ENCODE measurements at regions not wholly inside any gene's neighbourhood (a gene's known extent, or its start where the extent isn't known, plus 50 kb on each side); places are given as distances from the start of the nearest gene placed in this dataset.

DNA sequence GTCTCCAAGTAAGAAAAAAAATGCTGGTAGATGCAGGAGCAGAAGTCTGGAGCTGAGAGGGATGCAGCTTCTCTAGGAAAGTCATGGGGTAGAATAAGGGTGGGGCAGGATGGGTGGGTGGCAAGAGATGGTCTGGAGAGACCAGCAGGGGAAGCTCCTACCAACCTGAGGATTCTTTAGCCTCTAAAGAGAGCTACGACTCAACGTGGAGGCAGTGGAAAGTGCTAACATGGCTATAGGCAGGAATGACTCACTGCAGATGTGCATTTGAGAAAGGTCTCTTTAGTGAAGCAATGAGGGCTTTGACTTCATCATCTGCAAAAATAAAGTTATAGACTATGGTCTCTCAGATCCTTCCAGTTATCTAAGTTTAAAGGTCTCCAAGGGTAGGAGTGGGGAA lies 722.8 kb upstream of the RAB6C start:
- DNase-seq (ENCODE audit: low read depth) = no peak

GRCh38 chr2:129262934-129263333 lies 716.5 kb upstream of the RAB6C start:
- DNase-seq (ENCODE audit: low read depth) = no peak

- DNase-seq (ENCODE audit: low read depth) = no peak
Measured at GRCh38 chr2:129263939-129264338, 715.5 kb upstream of the RAB6C start.

DNA sequence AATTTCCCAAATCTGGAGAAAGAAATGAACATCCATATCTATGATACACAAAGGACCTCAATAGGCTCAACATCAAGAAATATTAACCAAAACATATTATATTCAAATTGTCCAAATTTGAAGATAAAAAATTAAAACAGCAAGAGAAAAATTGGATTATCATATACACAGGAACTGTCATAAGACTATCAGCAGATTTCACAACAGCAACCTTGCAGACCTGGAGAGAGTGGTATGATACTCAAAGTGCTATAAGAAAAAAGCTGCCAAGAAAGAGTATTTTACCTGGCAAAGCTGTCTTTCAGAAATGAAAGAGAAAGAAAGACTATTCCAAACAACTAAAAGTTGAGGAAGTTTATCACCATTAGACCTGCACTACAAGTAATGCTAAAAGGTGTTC lies 711.9 kb upstream of the RAB6C start:
- no peak for DNase-seq (ENCODE audit: low read depth)

DNA sequence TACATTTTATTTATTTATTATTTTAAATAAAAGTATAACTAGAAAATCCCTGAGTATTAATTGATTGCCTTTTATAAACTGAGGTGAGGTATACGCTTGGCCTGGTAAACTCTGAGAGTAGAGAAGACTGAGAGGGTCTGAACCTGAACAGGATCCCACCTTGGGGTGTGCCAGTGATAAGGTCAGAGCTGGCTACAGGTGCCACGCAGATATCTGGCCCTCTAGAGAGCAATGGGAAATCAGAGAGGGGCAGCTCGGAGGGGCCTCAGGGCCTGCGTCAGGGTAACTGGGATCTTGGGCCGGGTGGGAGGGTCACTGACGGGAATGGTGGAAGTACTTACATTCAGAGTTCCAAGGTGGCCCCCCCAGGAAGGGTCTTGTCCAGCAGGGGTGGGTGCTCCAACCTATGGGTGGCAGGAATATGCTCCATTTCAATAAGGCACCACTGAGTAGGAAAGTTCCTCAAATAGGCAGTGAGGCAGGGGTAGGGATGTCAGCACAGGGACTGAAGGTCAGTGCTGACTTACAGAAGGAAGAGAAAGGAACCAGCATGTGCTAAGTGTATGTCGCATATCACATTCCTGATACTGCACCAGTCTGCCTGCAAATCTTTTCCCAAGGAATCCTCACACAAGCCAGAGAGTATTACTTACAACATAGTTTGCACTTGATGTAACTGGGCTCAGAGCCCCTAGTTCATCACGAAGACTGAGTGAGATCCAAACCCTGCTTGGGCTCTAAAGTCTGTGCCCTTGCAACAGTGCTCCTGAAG lies 706.0 kb upstream of the RAB6C start:
- DNase-seq (ENCODE audit: low read depth) = no peak

DNA sequence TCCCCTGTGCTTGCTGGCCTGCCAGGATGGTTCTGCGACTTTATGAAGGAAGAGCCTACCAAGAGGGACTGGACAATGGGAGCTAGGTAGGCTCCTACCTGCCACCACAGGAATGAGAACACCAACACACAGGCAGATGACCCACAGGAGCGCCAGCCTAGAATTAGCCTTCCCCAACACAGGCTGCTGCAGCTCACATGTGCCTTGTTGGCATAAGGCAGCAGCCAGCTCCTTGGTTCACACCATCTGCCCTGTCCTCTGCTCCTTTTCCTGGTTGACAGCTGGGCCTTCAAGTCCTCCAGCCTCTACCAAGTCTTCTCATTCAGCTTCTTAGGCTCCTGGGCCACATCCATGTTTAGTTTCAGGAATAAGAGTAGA lies 705.4 kb upstream of the RAB6C start:
- no peak for DNase-seq (ENCODE audit: low read depth)

DNA sequence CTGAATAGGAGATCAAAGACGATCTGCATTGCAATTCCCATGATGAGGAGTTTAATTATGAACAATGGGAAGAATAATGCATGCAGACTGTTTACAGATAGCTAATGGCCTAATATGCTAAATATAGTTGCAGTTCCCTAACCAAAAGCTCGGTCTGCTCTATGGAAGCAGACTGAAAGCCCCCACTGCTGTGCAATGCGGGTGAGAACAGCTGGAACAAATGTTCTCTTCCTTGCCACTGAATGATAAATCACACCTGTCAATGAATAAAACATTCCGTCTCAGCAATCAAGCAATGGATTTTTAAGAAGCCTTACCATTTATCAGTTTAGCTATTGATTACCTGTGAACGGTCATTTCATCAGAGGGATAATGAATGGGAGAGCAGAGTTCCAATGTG lies 704.5 kb upstream of the RAB6C start:
- DNase-seq (ENCODE audit: low read depth) = no peak

GRCh38 chr2:129275706-129276105 lies 703.8 kb upstream of the RAB6C start:
- no peak for DNase-seq (ENCODE audit: low read depth)

DNA sequence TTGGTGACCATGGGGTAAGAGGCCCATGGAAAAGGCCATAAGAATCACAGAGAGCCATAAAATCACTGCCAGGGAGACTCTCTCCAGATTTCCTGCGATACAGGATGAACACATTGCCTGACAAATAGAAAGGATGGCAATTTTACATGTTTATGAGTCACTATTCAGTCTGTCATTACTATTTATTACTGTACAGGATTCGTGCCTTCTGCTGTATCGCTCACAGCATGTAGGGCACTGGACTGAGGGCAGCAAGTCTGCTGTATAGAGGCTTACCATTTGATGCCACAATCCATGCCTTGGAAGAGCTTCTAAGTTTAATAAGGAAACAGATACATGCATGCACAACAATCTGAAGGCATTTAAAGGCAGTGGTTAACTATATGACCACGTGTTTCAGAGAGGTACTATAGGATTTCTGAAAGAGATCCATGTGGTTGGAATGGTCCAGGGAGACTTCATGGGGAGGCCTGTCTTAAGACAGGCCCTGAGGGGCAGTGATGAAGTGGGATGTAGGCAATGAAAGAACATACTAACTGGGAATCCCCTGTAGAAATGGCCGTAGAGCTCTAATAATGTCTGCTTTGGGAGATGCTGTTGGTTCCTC lies 702.4 kb upstream of the RAB6C start:
- no peak for DNase-seq (ENCODE audit: low read depth)

- no peak for DNase-seq (ENCODE audit: low read depth)
Measured at GRCh38 chr2:129277585-129277981, 701.9 kb upstream of the RAB6C start.

DNA sequence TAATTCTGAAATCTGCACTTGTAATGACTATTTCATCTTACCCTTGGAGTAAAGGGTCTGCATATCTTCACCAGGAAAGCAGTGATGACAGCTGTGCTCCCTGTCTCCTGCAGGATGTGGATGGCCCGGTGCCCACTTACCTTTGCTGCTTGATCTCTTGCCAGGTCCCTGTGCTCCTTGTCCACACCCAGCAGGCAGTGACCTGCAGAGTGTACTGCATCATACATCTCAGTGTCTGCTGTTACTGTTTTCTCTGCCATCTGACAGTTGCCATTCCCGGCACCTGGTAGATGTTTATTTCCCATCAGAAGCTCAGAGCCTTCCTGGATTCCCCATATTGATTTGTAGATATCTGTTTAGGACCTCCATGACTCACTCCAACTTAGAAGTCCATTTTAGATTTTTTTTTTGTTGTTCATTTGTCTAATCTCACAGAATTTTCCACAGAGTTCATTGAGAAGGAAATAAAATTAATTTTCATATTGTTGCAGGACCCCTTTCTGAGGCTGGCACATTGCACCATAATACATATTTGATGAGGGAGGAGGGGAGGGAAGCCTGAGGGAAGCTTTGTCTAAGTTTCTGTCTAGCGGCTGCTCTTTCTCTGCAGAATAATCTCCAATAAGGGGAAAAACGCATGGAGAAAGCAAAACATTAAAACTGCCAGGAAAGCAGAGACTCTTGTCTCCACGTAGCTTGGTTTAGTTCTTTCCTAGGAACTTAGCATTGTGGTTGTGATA lies 697.5 kb upstream of the RAB6C start:
- DNase-seq (ENCODE audit: low read depth) = no peak

GRCh38 chr2:129285012-129285411 lies 694.5 kb upstream of the RAB6C start:
- no peak for DNase-seq (ENCODE audit: low read depth)

DNA sequence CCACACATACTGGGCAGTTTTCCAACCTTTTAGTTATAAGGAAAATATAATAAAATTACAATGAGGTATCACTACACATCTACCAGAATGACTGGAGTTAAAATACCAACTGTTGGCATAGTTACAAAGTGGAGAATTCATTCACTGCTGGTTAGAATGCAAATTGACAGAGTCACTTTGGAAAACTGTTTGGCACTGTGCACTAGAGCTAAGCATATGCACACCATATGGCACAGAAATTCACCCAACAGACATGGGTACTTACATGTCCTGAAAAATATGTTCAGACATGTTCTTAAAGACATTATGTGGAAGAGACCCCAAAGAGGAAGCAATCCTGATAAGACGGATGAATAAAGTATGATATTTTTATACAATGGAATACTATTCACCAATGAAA lies 686.1 kb upstream of the RAB6C start:
- DNase-seq (ENCODE audit: low read depth) = no peak

- DNase-seq (ENCODE audit: low read depth) = no peak
Measured at GRCh38 chr2:129296396-129296795, 683.1 kb upstream of the RAB6C start.

DNA sequence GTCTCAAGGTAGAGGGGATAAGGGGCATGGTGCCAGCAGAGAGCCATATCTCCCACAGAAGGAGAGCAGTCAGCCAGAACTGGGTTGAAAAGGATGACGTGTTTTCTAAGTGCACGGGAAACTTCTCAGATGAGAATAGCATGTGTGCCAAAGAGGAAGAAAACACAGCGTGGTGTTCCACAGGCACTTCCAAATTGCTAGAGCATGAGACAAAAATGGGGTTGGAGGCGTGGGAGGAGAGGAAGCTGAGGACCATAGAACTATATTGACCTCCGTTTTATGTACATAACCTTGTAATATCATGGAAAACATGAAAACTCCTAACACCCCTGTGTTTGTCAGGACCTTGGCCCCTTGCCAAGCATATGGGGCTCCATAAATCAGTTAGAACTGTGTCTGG lies 682.7 kb upstream of the RAB6C start:
- no peak for DNase-seq (ENCODE audit: low read depth)

- no peak for DNase-seq (ENCODE audit: low read depth)
Measured at GRCh38 chr2:129297430-129297829, 682.0 kb upstream of the RAB6C start.

DNA sequence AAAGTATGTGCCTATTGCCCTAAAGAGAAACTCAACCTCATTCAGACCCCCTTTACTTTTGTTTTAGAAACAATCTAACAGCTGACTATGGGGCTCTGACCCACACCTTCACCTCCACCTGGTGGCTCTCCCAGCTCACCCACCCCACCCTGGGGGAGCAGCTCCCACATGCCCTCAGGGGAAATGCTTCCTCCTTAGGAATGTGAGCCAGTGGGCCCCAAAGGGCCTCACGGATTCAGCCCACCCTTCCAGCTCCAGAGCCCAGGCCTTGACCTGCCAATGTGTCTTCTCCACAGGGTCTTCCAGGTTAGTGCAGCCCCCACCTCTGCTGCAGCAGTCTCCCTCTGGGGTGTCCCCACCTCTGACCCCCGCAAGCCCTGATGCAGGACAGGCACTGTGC lies 680.1 kb upstream of the RAB6C start:
- DNase-seq (ENCODE audit: low read depth) = no peak

GRCh38 chr2:129299756-129300155 lies 679.7 kb upstream of the RAB6C start:
- DNase-seq (ENCODE audit: low read depth) = no peak

- no peak for DNase-seq (ENCODE audit: low read depth)
Measured at GRCh38 chr2:129300456-129300855, 679.0 kb upstream of the RAB6C start.

- no peak for DNase-seq (ENCODE audit: low read depth)
Measured at GRCh38 chr2:129301431-129301913, 678.0 kb upstream of the RAB6C start.

DNA sequence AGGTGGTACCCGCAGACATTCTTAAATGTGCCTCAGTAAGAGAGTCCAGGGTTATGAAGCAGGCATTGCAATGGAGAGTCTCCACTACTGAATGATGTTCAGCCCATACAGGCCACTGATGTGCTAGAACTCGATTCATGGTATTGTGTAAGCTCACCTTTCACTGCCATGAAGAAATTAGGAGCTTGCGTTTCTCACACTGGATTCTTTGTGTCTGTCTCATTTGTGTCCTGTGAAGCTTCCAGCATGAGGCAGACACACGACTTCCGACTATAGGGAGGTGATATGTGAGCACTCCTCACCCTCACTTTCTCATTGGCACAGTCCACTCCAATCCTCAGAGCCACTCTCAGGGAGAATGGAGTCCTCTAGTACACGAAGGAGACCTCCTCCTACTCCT lies 677.4 kb upstream of the RAB6C start:
- no peak for DNase-seq (ENCODE audit: low read depth)

- DNase-seq (ENCODE audit: low read depth) = no peak
Measured at GRCh38 chr2:129302561-129303183, 676.8 kb upstream of the RAB6C start.

GRCh38 chr2:129314120-129314519 lies 665.3 kb upstream of the RAB6C start:
- DNase-seq (ENCODE audit: low read depth) = no peak
